Osteocyte (in vitro differentiated cells): ENCODE measurements at regions not wholly inside any gene's neighbourhood (a gene's known extent, or its start where the extent isn't known, plus 50 kb on each side); places are given as distances from the start of the nearest gene placed in this dataset.

Source experiments
- DNase-seq: peaks from one replicate; pipeline ENCODE4 v3.0.0; 2021; ENCODE audit warnings: mixed read lengths; ENCODE audit not compliant: unreplicated experiment; ENCODE audit errors: extremely low spot score
- H3K27ac Mint-ChIP-seq: one replicate; pipeline ENCODE4 v1.8.0; 2021; ENCODE audit warnings: mild to moderate bottlenecking, mixed read lengths; ENCODE audit not compliant: unreplicated experiment
- H3K27me3 Mint-ChIP-seq: one replicate; pipeline ENCODE4 v1.8.0; 2021; ENCODE audit warnings: mixed read lengths; ENCODE audit not compliant: unreplicated experiment
- H3K36me3 Mint-ChIP-seq: one replicate; pipeline ENCODE4 v1.8.0; 2021; ENCODE audit warnings: mixed read lengths; ENCODE audit not compliant: unreplicated experiment
- H3K4me1 Mint-ChIP-seq: one replicate; pipeline ENCODE4 v1.8.0; 2021; ENCODE audit warnings: mixed read lengths; ENCODE audit not compliant: unreplicated experiment
- H3K4me3 Mint-ChIP-seq: one replicate; pipeline ENCODE4 v1.8.0; 2021; ENCODE audit warnings: mild to moderate bottlenecking, moderate library complexity, mixed read lengths; ENCODE audit not compliant: unreplicated experiment
- H3K9me3 Mint-ChIP-seq: one replicate; pipeline ENCODE4 v1.8.0; 2021; ENCODE audit warnings: mixed read lengths; ENCODE audit not compliant: unreplicated experiment
- TF ChIP-seq, protein P1 (sequence below): fragments of 200-600 bp; sonication (generic); IDR thresholded peaks from 2 replicates; pipeline ENCODE4 v1.5.0; 2021; ENCODE audit warnings: antibody characterized with exemption, mild to moderate bottlenecking, moderate library complexity

DNA sequence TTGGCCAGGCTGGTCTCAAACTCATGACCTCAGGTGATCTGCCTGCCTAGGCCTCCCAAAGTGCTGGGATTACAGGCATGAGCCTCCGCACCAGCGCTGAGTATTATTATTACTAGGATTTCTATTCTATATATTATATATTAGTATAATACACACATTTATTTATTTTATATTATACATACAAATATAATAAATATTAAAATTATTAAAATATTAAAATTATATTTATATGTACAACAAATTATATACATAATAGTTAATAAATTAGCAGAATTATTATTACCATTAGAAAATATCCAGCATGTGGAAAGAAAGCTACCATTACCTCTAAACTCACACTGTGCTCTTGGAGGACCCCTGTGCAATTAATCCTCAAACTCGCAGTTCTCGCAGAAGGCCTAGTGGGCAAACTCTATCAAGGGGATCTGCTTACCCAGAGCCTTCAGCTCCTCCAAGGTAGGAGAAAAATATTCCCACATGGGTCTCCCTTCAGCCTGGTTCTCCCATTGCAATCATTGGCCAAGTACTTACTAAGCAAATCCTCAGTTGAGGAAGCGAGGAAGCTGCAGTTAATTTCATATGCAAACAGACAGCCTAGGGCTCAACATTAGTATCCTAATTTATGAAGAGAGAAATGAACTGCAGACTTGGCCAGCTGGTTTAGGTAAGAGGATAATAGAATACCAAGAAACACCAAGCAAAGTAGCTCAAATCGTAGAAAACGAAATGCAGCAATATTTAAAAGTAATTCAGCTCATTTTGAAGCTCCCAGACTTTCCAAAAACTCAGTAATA lies 241.4 kb upstream of the IRX5 start:
- Mint-ChIP-seq H3K36me3 (no peaks in the 10 kb centered on the region), H3K4me3 (no peak overlapping the region), H3K27me3 (no peaks in the 10 kb centered on the region), H3K9me3 (no peaks in the 10 kb centered on the region), H3K4me1 (no peaks in the 10 kb centered on the region), H3K27ac (no peak overlapping the region)
- DNase-seq = no peak
- TF ChIP-seq, protein P1, sequence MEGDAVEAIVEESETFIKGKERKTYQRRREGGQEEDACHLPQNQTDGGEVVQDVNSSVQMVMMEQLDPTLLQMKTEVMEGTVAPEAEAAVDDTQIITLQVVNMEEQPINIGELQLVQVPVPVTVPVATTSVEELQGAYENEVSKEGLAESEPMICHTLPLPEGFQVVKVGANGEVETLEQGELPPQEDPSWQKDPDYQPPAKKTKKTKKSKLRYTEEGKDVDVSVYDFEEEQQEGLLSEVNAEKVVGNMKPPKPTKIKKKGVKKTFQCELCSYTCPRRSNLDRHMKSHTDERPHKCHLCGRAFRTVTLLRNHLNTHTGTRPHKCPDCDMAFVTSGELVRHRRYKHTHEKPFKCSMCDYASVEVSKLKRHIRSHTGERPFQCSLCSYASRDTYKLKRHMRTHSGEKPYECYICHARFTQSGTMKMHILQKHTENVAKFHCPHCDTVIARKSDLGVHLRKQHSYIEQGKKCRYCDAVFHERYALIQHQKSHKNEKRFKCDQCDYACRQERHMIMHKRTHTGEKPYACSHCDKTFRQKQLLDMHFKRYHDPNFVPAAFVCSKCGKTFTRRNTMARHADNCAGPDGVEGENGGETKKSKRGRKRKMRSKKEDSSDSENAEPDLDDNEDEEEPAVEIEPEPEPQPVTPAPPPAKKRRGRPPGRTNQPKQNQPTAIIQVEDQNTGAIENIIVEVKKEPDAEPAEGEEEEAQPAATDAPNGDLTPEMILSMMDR = no peak

DNA sequence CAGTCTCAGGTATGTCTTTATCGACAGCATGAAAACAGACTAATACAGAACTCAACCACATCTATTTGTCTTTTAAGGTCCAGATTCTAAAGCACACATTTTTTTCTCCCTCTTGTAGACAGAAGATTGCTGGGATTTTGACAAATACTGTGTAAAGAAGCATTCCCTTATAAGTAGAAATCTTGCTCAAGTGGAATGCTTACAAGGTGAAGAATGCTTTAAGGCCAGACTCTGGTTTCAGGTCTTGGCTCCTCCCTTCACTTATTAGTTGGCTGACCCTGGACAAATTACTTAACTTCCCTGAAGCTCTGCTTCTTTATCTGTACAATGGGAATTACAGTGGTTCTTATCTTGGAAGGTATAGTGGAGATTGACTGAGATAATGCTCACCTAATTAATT lies 242.3 kb upstream of the IRX5 start:
- Mint-ChIP-seq H3K4me1 (no peaks in the 10 kb centered on the region), H3K9me3 (no peaks in the 10 kb centered on the region), H3K27me3 (no peaks in the 10 kb centered on the region), H3K36me3 (no peaks in the 10 kb centered on the region), H3K27ac (no peak overlapping the region), H3K4me3 (no peak overlapping the region)
- TF ChIP-seq, protein P1 = no peak
- DNase-seq = no peak

DNA sequence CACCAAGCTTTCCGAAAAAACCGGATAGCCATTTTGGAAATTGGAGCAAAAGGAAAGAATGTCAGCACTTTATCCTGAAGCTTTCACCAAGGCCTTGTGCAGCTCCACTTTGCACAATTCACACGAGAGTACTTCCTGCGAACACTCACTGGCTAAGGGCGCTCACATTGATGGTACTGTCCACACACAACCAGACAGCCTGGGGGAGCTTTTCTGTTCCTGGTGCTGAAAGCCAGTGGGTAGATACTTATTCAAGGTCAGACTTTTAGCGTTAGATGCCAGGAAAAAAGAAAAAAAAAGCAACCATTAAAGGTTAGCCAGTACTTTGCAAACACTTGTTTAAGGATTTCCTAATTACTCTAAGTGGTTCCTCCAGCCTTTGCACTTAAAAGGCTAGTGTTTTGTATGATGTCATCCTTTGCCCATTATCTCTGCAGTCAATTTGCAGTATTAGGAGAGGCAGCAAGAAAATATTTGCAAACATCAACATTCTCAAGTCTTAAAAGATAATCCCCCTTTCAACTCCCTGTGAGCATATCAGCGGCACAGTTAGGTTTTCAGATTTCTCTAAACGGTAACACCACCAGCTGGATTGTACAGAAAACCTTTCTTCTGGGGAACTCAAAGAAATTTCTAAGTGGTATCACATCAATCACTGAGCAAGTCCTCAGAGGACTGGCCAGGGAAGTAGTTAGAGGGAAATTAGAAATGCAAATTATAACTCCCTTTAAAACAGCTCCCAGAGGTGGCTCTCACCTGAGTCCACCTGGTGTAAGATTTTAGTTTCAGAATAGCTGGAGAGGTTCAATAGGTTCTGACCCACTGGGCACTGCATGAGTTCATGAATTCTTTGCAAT lies 243.4 kb upstream of the IRX5 start:
- TF ChIP-seq, protein P1 = no peak
- DNase-seq = no peak
- Mint-ChIP-seq H3K27me3 (no peaks in the 10 kb centered on the region), H3K4me1 (no peaks in the 10 kb centered on the region), H3K36me3 (no peaks in the 10 kb centered on the region), H3K27ac (no peak overlapping the region), H3K9me3 (no peaks in the 10 kb centered on the region), H3K4me3 (no peak overlapping the region)

DNA sequence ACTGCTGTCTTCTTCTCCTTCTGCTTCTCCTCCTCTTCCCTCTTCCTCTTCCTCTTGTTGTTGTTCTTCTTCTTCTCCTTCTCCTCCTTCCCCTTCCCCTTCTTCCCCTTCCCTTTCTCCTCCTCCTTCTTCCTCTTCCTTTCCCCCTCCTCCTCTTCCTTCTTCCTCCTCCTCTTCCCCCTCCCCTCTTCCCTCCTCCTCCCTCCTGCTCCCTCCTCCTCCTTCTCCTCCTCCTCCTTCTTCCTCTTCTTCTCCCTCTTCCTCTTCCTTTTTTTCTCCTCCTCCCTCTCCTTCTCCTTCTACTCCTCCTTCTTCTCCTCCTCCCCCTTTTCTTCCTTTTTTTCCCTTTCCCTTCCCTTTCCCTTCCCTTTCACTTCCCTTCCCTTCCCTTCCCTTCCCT lies 245.0 kb upstream of the IRX5 start:
- no peaks in the 10 kb centered on the region for H3K4me1 Mint-ChIP-seq
- no peaks in the 10 kb centered on the region for H3K36me3 Mint-ChIP-seq
- no peak overlapping the region for H3K4me3 Mint-ChIP-seq
- DNase-seq = no peak
- TF ChIP-seq, protein P1 = no peak
- H3K9me3 Mint-ChIP-seq = no peaks in the 10 kb centered on the region
- H3K27ac Mint-ChIP-seq = no peak overlapping the region
- H3K27me3 Mint-ChIP-seq = no peaks in the 10 kb centered on the region

DNA sequence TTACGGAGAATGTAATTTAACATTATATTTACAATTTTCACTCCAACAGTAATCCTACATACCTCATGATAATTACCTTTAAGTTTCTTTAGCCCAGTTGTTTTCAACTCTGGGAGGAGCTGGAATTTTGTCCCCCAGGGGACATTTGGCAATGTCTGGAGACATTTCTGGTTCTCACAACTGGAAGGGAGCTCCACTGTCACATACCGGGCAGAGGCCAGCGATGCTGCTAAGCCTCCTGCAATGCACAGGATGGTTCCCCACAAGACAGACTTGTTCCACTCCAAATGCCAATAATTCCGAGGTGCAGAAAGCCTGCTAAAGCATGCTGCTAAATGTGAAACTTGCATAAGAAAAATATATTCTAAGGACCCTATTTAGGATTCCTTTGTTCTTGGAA lies 251.1 kb upstream of the IRX5 start:
- Mint-ChIP-seq H3K4me1 (no peaks in the 10 kb centered on the region), H3K4me3 (no peak overlapping the region), H3K9me3 (no peaks in the 10 kb centered on the region), H3K27me3 (no peaks in the 10 kb centered on the region), H3K27ac (no peak overlapping the region), H3K36me3 (no peaks in the 10 kb centered on the region)
- TF ChIP-seq, protein P1 = no peak
- DNase-seq = no peak
